GM23338 (cell line): ENCODE measurements at regions not wholly inside any gene's neighbourhood (a gene's known extent, or its start where the extent isn't known, plus 50 kb on each side); places are given as distances from the start of the nearest gene placed in this dataset.

Source experiments
- ATAC-seq: fragments of 200-7000 bp; cut with Tn5 transposase; 3 replicates; pipeline ENCODE4 v1.9.1; 2020
- DNase-seq: peaks from one replicate; pipeline ENCODE4 v3.0.0-alpha.2; 2015; ENCODE audit warnings: low spot score
- H2AFZ ChIP-seq: fragments of 200-600 bp; sonication (generic); 2 replicates; pipeline ENCODE4 v1.8.0; 2016; ENCODE audit warnings: antibody characterized with exemption, mild to moderate bottlenecking, moderate library complexity
- H3F3A ChIP-seq: fragments of 200-600 bp; sonication (generic); replicated peaks from 2 replicates; pipeline ENCODE4 v1.8.0; 2017; ENCODE audit warnings: antibody characterized with exemption, mixed run types, low read depth
- H3K27ac ChIP-seq: fragments of 200-600 bp; sonication (generic); 2 replicates; pipeline ENCODE4 v1.6.1; 2016; ENCODE audit warnings: low read depth
- H3K27me3 ChIP-seq: fragments of 200-600 bp; sonication (generic); 2 replicates; pipeline ENCODE4 v1.8.0; 2016; ENCODE audit warnings: mild to moderate bottlenecking, mixed run types, moderate library complexity; ENCODE audit not compliant: insufficient read depth
- H3K36me3 ChIP-seq: fragments of 200-600 bp; sonication (generic); 2 replicates; pipeline ENCODE4 v1.8.0; 2016; ENCODE audit warnings: mild to moderate bottlenecking; ENCODE audit not compliant: insufficient read depth
- H3K4me1 ChIP-seq: fragments of 200-600 bp; sonication (generic); 2 replicates; pipeline ENCODE4 v1.8.0; 2016; ENCODE audit warnings: mild to moderate bottlenecking, moderate library complexity; ENCODE audit not compliant: insufficient read depth
- H3K4me2 ChIP-seq: fragments of 200-600 bp; sonication (generic); 2 replicates; pipeline ENCODE4 v1.7.1; 2017; ENCODE audit warnings: mixed run types
- H3K4me3 ChIP-seq: fragments of 200-600 bp; sonication (generic); 2 replicates; pipeline ENCODE4 v1.6.1; 2016; ENCODE audit warnings: mixed run types
- H3K79me2 ChIP-seq: fragments of 200-600 bp; sonication (generic); replicated peaks from 2 replicates; pipeline ENCODE4 v1.8.0; 2017; ENCODE audit warnings: mild to moderate bottlenecking; ENCODE audit not compliant: insufficient read depth
- H3K9me2 ChIP-seq: fragments of 200-600 bp; sonication (generic); 2 replicates; pipeline ENCODE4 v1.8.0; 2017; ENCODE audit not compliant: insufficient read depth
- H4K20me1 ChIP-seq: fragments of 200-600 bp; sonication (generic); replicated peaks from 2 replicates; pipeline ENCODE4 v1.8.0; 2017; ENCODE audit warnings: mild to moderate bottlenecking; ENCODE audit not compliant: insufficient read depth
- H3K27ac Mint-ChIP-seq: 2 replicates; pipeline ENCODE4 v1.8.0; 2020; ENCODE audit warnings: inconsistent platforms, mild to moderate bottlenecking, moderate library complexity, mixed read lengths
- H3K27me3 Mint-ChIP-seq: 3 replicates; pipeline ENCODE4 v1.8.0; 2022; ENCODE audit warnings: low read depth, mild to moderate bottlenecking, moderate library complexity, mixed read lengths, inconsistent platforms; ENCODE audit not compliant: insufficient read depth, poor library complexity
- H3K36me3 Mint-ChIP-seq: 3 replicates; pipeline ENCODE4 v1.8.0; 2021; ENCODE audit warnings: low read depth, mild to moderate bottlenecking, inconsistent platforms, moderate library complexity, mixed read lengths
- H3K4me1 Mint-ChIP-seq: 3 replicates; pipeline ENCODE4 v1.8.0; 2020; ENCODE audit warnings: mild to moderate bottlenecking, inconsistent platforms, mixed read lengths
- H3K4me3 Mint-ChIP-seq: 3 replicates; pipeline ENCODE4 v1.8.0; 2021; ENCODE audit warnings: moderate library complexity, mild to moderate bottlenecking, inconsistent platforms, mixed read lengths
- H3K9me3 Mint-ChIP-seq: 3 replicates; pipeline ENCODE4 v1.8.0; 2020; ENCODE audit warnings: moderate library complexity, mild to moderate bottlenecking, inconsistent platforms, mixed read lengths
- CREB1 ChIP-seq: fragments of 250-450 bp; sonication (Bioruptor Pico); IDR thresholded peaks from 2 replicates; pipeline ENCODE4 v1.5.0; 2020; ENCODE audit warnings: low read depth, mild to moderate bottlenecking, moderate library complexity
- EZH2phosphoT487 ChIP-seq: fragments of 200-600 bp; sonication (generic); IDR thresholded peaks from one replicate; pipeline ENCODE4 v1.8.1; 2018; ENCODE audit warnings: antibody characterized with exemption; ENCODE audit not compliant: unreplicated experiment
- JUNB ChIP-seq: IDR thresholded peaks from one replicate; pipeline ENCODE4 v1.6.1; 2016; ENCODE audit warnings: antibody characterized with exemption; ENCODE audit not compliant: unreplicated experiment
- NANOG ChIP-seq: IDR thresholded peaks from 2 replicates; pipeline ENCODE4 v1.6.1; 2016; ENCODE audit warnings: antibody characterized with exemption, borderline replicate concordance
- STAT1 ChIP-seq: IDR thresholded peaks from one replicate; pipeline ENCODE4 v1.6.1; 2016; ENCODE audit warnings: antibody characterized with exemption; ENCODE audit not compliant: unreplicated experiment
- TF ChIP-seq, protein P1 (sequence below): IDR thresholded peaks from one replicate; pipeline ENCODE4 v1.6.1; 2018; ENCODE audit warnings: antibody characterized with exemption; ENCODE audit not compliant: unreplicated experiment
- TF ChIP-seq, protein P2 (sequence below): fragments of 250-450 bp; sonication (Bioruptor Pico); IDR thresholded peaks from 2 replicates; pipeline ENCODE4 v1.5.0; 2020; ENCODE audit warnings: mild to moderate bottlenecking, moderate library complexity

DNA sequence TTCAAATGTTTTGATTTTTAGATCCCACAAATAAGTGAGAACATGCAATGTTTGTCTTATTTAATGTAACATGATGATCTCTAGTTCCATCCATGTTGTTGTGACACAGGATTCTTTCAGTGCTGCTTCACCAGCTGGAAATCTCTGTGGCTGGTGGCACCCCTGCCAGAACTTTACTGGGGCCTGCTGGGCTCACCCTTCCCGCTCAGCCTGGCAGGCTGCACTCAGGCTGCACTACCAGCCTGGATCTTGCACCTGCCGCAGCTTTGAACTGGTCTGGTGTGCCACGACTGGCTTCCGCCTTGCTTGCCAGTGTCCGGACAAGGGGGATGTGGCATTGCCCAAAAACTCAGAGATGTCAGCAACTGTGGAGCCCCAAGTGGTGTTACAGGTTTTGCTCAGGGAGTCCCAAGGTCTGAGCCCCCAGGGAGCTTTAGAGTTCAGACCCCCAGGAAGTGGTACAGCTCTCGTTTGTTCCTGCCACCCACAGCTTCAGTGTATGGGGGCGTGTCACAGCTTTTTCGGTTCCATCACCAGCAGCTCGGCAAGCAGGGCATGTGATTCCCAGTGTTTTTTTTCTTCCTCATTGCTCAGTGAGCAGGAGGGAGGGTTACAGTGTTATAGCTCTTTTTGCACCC lies 72.3 kb upstream of the SYNCRIP start:
- no peaks in the 10 kb centered on the region for H3K79me2 ChIP-seq
- H3F3A ChIP-seq = no peaks in the 10 kb centered on the region
- Mint-ChIP-seq H3K27ac (no peak overlapping the region), H3K27me3 (peaks cover 2% of the 10 kb centered on the region), H3K4me3 (no peak overlapping the region), H3K36me3 (peaks cover 4% of the 10 kb centered on the region; the same call in 1 of the 3 replicates), H3K9me3 (peaks cover 41% of the 10 kb centered on the region), H3K4me1 (no peaks in the 10 kb centered on the region)
- no peak for ATAC-seq
- H3K36me3 ChIP-seq = no peaks in the 10 kb centered on the region
- no peak overlapping the region for H3K27ac ChIP-seq
- no peak overlapping the region for H3K4me2 ChIP-seq
- no peak for DNase-seq
- H3K4me1 ChIP-seq = no peaks in the 10 kb centered on the region
- H3K4me3 ChIP-seq = no peak overlapping the region
- TF ChIP-seq, protein P1, sequence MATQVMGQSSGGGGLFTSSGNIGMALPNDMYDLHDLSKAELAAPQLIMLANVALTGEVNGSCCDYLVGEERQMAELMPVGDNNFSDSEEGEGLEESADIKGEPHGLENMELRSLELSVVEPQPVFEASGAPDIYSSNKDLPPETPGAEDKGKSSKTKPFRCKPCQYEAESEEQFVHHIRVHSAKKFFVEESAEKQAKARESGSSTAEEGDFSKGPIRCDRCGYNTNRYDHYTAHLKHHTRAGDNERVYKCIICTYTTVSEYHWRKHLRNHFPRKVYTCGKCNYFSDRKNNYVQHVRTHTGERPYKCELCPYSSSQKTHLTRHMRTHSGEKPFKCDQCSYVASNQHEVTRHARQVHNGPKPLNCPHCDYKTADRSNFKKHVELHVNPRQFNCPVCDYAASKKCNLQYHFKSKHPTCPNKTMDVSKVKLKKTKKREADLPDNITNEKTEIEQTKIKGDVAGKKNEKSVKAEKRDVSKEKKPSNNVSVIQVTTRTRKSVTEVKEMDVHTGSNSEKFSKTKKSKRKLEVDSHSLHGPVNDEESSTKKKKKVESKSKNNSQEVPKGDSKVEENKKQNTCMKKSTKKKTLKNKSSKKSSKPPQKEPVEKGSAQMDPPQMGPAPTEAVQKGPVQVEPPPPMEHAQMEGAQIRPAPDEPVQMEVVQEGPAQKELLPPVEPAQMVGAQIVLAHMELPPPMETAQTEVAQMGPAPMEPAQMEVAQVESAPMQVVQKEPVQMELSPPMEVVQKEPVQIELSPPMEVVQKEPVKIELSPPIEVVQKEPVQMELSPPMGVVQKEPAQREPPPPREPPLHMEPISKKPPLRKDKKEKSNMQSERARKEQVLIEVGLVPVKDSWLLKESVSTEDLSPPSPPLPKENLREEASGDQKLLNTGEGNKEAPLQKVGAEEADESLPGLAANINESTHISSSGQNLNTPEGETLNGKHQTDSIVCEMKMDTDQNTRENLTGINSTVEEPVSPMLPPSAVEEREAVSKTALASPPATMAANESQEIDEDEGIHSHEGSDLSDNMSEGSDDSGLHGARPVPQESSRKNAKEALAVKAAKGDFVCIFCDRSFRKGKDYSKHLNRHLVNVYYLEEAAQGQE = no peak
- TF ChIP-seq CREB1 (CRISPR knock-in tag) (no peak), JUNB (no peak), STAT1 (no peak), NANOG (no peak), EZH2phosphoT487 (no peak)
- TF ChIP-seq, protein P2, sequence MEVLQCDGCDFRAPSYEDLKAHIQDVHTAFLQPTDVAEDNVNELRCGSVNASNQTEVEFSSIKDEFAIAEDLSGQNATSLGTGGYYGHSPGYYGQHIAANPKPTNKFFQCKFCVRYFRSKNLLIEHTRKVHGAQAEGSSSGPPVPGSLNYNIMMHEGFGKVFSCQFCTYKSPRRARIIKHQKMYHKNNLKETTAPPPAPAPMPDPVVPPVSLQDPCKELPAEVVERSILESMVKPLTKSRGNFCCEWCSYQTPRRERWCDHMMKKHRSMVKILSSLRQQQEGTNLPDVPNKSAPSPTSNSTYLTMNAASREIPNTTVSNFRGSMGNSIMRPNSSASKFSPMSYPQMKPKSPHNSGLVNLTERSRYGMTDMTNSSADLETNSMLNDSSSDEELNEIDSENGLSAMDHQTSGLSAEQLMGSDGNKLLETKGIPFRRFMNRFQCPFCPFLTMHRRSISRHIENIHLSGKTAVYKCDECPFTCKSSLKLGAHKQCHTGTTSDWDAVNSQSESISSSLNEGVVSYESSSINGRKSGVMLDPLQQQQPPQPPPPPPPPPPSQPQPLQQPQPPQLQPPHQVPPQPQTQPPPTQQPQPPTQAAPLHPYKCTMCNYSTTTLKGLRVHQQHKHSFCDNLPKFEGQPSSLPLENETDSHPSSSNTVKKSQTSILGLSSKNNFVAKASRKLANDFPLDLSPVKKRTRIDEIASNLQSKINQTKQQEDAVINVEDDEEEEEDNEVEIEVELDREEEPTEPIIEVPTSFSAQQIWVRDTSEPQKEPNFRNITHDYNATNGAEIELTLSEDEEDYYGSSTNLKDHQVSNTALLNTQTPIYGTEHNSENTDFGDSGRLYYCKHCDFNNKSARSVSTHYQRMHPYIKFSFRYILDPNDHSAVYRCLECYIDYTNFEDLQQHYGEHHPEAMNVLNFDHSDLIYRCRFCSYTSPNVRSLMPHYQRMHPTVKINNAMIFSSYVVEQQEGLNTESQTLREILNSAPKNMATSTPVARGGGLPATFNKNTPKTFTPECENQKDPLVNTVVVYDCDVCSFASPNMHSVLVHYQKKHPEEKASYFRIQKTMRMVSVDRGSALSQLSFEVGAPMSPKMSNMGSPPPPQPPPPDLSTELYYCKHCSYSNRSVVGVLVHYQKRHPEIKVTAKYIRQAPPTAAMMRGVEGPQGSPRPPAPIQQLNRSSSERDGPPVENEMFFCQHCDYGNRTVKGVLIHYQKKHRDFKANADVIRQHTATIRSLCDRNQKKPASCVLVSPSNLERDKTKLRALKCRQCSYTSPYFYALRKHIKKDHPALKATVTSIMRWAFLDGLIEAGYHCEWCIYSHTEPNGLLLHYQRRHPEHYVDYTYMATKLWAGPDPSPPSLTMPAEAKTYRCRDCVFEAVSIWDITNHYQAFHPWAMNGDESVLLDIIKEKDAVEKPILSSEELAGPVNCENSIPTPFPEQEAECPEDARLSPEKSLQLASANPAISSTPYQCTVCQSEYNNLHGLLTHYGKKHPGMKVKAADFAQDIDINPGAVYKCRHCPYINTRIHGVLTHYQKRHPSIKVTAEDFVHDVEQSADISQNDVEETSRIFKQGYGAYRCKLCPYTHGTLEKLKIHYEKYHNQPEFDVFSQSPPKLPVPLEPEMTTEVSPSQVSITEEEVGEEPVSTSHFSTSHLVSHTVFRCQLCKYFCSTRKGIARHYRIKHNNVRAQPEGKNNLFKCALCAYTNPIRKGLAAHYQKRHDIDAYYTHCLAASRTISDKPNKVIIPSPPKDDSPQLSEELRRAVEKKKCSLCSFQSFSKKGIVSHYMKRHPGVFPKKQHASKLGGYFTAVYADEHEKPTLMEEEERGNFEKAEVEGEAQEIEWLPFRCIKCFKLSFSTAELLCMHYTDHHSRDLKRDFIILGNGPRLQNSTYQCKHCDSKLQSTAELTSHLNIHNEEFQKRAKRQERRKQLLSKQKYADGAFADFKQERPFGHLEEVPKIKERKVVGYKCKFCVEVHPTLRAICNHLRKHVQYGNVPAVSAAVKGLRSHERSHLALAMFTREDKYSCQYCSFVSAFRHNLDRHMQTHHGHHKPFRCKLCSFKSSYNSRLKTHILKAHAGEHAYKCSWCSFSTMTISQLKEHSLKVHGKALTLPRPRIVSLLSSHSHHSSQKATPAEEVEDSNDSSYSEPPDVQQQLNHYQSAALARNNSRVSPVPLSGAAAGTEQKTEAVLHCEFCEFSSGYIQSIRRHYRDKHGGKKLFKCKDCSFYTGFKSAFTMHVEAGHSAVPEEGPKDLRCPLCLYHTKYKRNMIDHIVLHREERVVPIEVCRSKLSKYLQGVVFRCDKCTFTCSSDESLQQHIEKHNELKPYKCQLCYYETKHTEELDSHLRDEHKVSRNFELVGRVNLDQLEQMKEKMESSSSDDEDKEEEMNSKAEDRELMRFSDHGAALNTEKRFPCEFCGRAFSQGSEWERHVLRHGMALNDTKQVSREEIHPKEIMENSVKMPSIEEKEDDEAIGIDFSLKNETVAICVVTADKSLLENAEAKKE = no peak
- no peaks in the 10 kb centered on the region for H3K27me3 ChIP-seq
- no peak overlapping the region for H2AFZ ChIP-seq
- no peaks in the 10 kb centered on the region; the same call in 1 of the 2 replicates for H3K9me2 ChIP-seq
- no peaks in the 10 kb centered on the region for H4K20me1 ChIP-seq
